ENCODE measurements at regions not wholly inside any gene's neighbourhood (a gene's known extent, or its start where the extent isn't known, plus 50 kb on each side); places are given as distances from the start of the nearest gene placed in this dataset.

DNA sequence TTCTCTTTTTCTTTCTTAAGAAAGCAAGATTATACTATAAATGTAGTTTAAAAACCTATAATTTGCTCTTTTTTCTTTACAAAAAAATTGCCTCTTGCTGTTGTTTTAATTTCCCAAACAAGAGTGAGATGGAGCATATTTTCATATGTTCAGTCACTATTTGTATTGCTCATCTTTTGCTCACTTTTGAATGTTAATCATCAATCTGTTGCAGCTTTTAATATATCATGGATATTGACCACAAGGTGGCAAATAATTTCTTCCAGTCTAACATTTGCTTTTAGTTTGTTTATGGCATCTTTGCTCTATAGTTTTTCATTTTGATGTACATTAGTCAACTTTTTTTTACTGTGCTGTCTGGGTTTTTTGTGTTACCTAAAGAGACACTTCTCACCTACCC lies 112.6 kb upstream of the THRB start:
- Histone ChIP-seq H3K36me3 (no peaks in the 10 kb centered on the region), H3K4me1 (no peaks in the 10 kb centered on the region), H3K27me3 (no peaks in the 10 kb centered on the region), H3K9me3 (no peaks in the 10 kb centered on the region), H3K4me3 (no peak overlapping the region), H3K27ac (no peak overlapping the region)
- ATAC-seq (peak in 1 of 4 donors; percentile 43), DNase-seq (no peak)
- TF ChIP-seq, protein P1, sequence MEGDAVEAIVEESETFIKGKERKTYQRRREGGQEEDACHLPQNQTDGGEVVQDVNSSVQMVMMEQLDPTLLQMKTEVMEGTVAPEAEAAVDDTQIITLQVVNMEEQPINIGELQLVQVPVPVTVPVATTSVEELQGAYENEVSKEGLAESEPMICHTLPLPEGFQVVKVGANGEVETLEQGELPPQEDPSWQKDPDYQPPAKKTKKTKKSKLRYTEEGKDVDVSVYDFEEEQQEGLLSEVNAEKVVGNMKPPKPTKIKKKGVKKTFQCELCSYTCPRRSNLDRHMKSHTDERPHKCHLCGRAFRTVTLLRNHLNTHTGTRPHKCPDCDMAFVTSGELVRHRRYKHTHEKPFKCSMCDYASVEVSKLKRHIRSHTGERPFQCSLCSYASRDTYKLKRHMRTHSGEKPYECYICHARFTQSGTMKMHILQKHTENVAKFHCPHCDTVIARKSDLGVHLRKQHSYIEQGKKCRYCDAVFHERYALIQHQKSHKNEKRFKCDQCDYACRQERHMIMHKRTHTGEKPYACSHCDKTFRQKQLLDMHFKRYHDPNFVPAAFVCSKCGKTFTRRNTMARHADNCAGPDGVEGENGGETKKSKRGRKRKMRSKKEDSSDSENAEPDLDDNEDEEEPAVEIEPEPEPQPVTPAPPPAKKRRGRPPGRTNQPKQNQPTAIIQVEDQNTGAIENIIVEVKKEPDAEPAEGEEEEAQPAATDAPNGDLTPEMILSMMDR (IDR thresholded peaks at IDR 0.05): no peak
- TF ChIP-seq POLR2A (IDR thresholded peaks at IDR 0.05): no peak
- intact Hi-C loops (cut with DNase I): no loop called here

DNA sequence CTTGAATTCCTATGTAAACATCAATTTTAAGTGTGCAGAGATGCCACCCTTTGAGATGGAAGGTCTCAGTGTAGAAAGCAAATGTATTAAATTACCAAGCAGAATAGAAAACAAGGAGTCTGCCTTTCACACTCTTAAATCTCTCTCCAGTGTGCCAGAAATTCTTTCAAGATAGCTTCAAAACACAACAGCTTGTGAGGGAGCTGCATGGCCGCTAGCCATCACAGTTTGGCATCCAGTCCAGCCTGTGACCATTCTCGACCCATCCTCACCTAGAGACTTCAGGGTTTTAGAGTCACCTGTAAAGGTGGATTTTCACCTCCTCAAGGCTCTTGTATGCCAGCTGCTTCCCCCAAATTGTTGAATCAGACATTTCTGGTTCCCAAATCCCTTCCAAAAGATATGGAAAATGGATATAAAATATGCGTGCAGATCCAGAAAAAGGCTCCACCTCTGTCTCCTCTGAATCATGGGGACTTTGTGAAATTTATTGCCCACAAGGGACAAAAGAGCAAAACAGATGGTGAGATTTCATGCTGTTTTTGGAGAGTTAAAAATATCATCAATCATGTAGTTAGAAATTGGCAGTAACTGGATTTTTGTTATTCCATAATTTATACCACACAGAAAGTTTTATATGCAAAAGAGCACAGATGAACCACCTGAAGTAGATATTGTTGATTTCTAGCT lies 114.2 kb upstream of the THRB start:
- Histone ChIP-seq H3K4me3 (no peak overlapping the region), H3K9me3 (no peaks in the 10 kb centered on the region), H3K27me3 (no peaks in the 10 kb centered on the region), H3K36me3 (no peaks in the 10 kb centered on the region), H3K4me1 (no peaks in the 10 kb centered on the region), H3K27ac (no peak overlapping the region)
- DNase-seq (no peak), ATAC-seq (no peak)
- TF ChIP-seq, protein P1 (IDR thresholded peaks at IDR 0.05): no peak
- no peak for TF ChIP-seq POLR2A (IDR thresholded peaks at IDR 0.05)
- intact Hi-C loops (cut with DNase I): no loop called here
- WGBS (ENCODE audit: insufficient coverage, low coverage, low lambda C conversion rate, missing lambda C conversion rate): 88% methylated on average over 1 of the region's 3 CpGs

DNA sequence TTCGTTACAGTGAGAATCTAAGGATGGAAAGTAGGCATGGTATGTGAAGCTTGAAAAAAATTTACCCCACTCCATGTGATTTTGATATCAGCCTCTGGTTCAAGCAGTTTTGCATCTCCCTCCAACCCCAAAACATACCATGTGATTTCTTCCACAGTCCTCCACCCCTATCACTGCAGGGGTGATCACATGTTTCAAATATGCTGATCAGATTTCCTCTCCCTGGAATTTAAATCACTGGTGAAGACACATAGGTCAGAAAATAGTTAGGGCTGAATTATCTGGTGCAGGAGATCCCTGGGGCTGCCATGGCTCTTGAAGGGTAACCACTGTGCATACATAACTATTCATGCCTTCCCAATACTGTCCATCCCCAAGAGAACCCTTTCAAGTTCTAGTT lies 119.7 kb upstream of the THRB start:
- TF ChIP-seq POLR2A (IDR thresholded peaks at IDR 0.05): no peak
- TF ChIP-seq, protein P1 (IDR thresholded peaks at IDR 0.05): no peak
- intact Hi-C loops (cut with DNase I): no loop called here
- ATAC-seq (no peak), DNase-seq (no peak)
- WGBS (ENCODE audit: insufficient coverage, low coverage, low lambda C conversion rate, missing lambda C conversion rate): 50% methylated on average over 1 of the region's 1 CpG
- no peaks in the 10 kb centered on the region for H3K4me1 ChIP-seq
- H3K4me3 ChIP-seq: no peak overlapping the region
- H3K27ac ChIP-seq: no peak overlapping the region
- no peaks in the 10 kb centered on the region for H3K9me3 ChIP-seq
- H3K36me3 ChIP-seq: no peaks in the 10 kb centered on the region
- H3K27me3 ChIP-seq: no peaks in the 10 kb centered on the region

DNA sequence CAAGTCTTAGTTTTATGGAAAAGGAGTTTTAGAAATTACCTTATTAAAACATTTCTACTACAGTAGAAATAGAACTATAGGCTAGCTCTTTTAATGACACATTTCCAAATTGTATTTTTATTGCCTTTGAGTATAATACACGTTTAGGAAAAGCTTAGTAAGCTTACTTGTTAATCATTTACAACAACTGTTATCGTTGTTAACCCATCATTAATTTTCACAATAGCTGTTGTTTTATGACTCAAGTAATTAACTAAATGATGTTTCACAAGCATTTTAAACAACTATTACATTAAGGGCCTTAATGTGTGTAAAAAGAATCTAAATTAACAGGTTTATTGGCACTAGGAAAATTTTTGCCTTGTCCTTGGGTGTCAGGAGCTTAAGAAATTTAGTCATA lies 120.5 kb upstream of the THRB start:
- ATAC-seq (no peak), DNase-seq (no peak)
- intact Hi-C loops (cut with DNase I): no loop called here
- no peak overlapping the region for H3K27ac ChIP-seq
- H3K4me1 ChIP-seq: no peaks in the 10 kb centered on the region
- WGBS (ENCODE audit: insufficient coverage, low coverage, low lambda C conversion rate, missing lambda C conversion rate): 28% methylated on average over 2 of the region's 2 CpGs
- H3K9me3 ChIP-seq: no peaks in the 10 kb centered on the region
- TF ChIP-seq POLR2A (IDR thresholded peaks at IDR 0.05): no peak
- TF ChIP-seq, protein P1 (IDR thresholded peaks at IDR 0.05): no peak
- H3K36me3 ChIP-seq: no peaks in the 10 kb centered on the region
- H3K4me3 ChIP-seq: no peak overlapping the region
- H3K27me3 ChIP-seq: no peaks in the 10 kb centered on the region

All from right lobe of liver (tissue), 6 donors.